Mesenchymal stem cell (in vitro differentiated cells and primary cell): ENCODE measurements at regions not wholly inside any gene's neighbourhood (a gene's known extent, or its start where the extent isn't known, plus 50 kb on each side); places are given as distances from the start of the nearest gene placed in this dataset.

ENCODE experiments used
- DNase-seq: peaks from one replicate; pipeline ENCODE4 v3.0.0-alpha.2; 2013
- H2AFZ ChIP-seq: one replicate; pipeline ENCODE4 v1.6.1; 2013; ENCODE audit warnings: low read depth, mild to moderate bottlenecking, control low read depth, inconsistent platforms, low read length, moderate library complexity
- H2AK5ac ChIP-seq: 2 replicates; pipeline ENCODE4 v1.6.1; 2013; ENCODE audit warnings: low read length, moderate library complexity, mild to moderate bottlenecking, inconsistent platforms; ENCODE audit not compliant: severe bottlenecking
- H2BK120ac ChIP-seq: one replicate; pipeline ENCODE4 v1.6.1; 2013; ENCODE audit warnings: low read depth, mild to moderate bottlenecking, inconsistent platforms, low read length, moderate library complexity
- H2BK12ac ChIP-seq, 2 experiments: one replicate each; pipeline ENCODE4 v1.6.1; 2013; ENCODE audit warnings: inconsistent platforms in 2 of 2, low read length in 2 of 2, mild to moderate bottlenecking in 2 of 2, moderate library complexity in 2 of 2, control low read depth in 1 of 2
- H2BK15ac ChIP-seq: one replicate; pipeline ENCODE4 v1.6.1; 2013; ENCODE audit warnings: mild to moderate bottlenecking, low read depth, inconsistent platforms; ENCODE audit not compliant: poor library complexity, severe bottlenecking
- H2BK5ac ChIP-seq: 2 replicates; pipeline ENCODE4 v1.6.1; 2013; ENCODE audit warnings: low read depth, mild to moderate bottlenecking, low read length, control low read depth, inconsistent platforms; ENCODE audit not compliant: poor library complexity, severe bottlenecking
- H3K14ac ChIP-seq, 2 experiments: one replicate each; pipeline ENCODE4 v1.6.1; 2013; ENCODE audit warnings: inconsistent platforms in 2 of 2, low read length in 2 of 2, control low read depth in 1 of 2, mild to moderate bottlenecking in 1 of 2, moderate library complexity in 1 of 2
- H3K18ac ChIP-seq, 2 experiments: one replicate each; pipeline ENCODE4 v1.6.1; 2013; ENCODE audit warnings: inconsistent platforms in 2 of 2, low read length in 2 of 2, control low read depth in 1 of 2, low read depth in 1 of 2, mild to moderate bottlenecking in 1 of 2
- H3K23ac ChIP-seq, 2 experiments: one replicate each; pipeline ENCODE4 v1.6.1; 2013; ENCODE audit warnings: inconsistent platforms in 2 of 2, low read length in 2 of 2, mild to moderate bottlenecking in 2 of 2, moderate library complexity in 2 of 2, control low read depth in 1 of 2
- H3K27ac ChIP-seq: 2 replicates; pipeline ENCODE4 v1.5.1; 2013; ENCODE audit warnings: mild to moderate bottlenecking, moderate library complexity, low read length, control low read depth, inconsistent platforms; ENCODE audit not compliant: poor library complexity, severe bottlenecking
- H3K27me3 ChIP-seq, 2 experiments: 2 replicates each; pipeline versions ENCODE4 v1.6.1 to v1.7.0; 2013; ENCODE audit warnings: low read length in 2 of 2, mild to moderate bottlenecking in 2 of 2, moderate library complexity in 2 of 2, control low read depth in 1 of 2, inconsistent platforms in 1 of 2; ENCODE audit not compliant: control insufficient read depth in 1 of 2, insufficient read depth in 1 of 2
- H3K36me3 ChIP-seq, 2 experiments: 2 replicates each; pipeline versions ENCODE4 v1.6.1 to v1.7.0; 2013; ENCODE audit warnings: low read length in 2 of 2, control low read depth in 1 of 2, inconsistent platforms in 1 of 2, low read depth in 1 of 2, mild to moderate bottlenecking in 1 of 2; ENCODE audit not compliant: insufficient read depth in 2 of 2, control insufficient read depth in 1 of 2
- H3K4ac ChIP-seq, 2 experiments: one replicate each; pipeline ENCODE4 v1.6.1; 2013; ENCODE audit warnings: inconsistent platforms in 2 of 2, low read length in 2 of 2, mild to moderate bottlenecking in 2 of 2, moderate library complexity in 2 of 2, control low read depth in 1 of 2, low read depth in 1 of 2
- H3K4me1 ChIP-seq: 2 replicates; pipeline ENCODE4 v1.6.1; 2013; ENCODE audit warnings: low read depth, low read length, control low read depth; ENCODE audit not compliant: control insufficient read depth, insufficient read depth
- H3K4me2 ChIP-seq: 2 replicates; pipeline ENCODE4 v1.6.1; 2013; ENCODE audit warnings: low read length, mild to moderate bottlenecking, inconsistent platforms; ENCODE audit not compliant: poor library complexity, severe bottlenecking
- H3K4me3 ChIP-seq, 2 experiments: 2 replicates each; pipeline versions ENCODE4 v1.5.1 to v1.7.0; 2013; ENCODE audit warnings: low read length in 2 of 2, mild to moderate bottlenecking in 2 of 2, control low read depth in 1 of 2, low read depth in 1 of 2; ENCODE audit not compliant: insufficient read depth in 1 of 2
- H3K79me1 ChIP-seq: replicated peaks from 2 replicates; pipeline ENCODE4 v1.6.1; 2013; ENCODE audit warnings: mild to moderate bottlenecking, control low read depth, low read length, inconsistent platforms; ENCODE audit not compliant: poor library complexity, severe bottlenecking
- H3K9ac ChIP-seq: 2 replicates; pipeline ENCODE4 v1.7.0; 2013; ENCODE audit warnings: mild to moderate bottlenecking, low read length, moderate library complexity
- H3K9me3 ChIP-seq: 2 replicates; pipeline ENCODE4 v1.7.0; 2013; ENCODE audit warnings: mild to moderate bottlenecking, low read length; ENCODE audit not compliant: control insufficient read depth
- H4K8ac ChIP-seq: one replicate; pipeline ENCODE4 v1.6.1; 2013; ENCODE audit warnings: inconsistent platforms, mild to moderate bottlenecking, low read length, moderate library complexity
- H4K91ac ChIP-seq: one replicate; pipeline ENCODE4 v1.6.1; 2013; ENCODE audit warnings: mild to moderate bottlenecking, low read length, inconsistent platforms
- WGBS: methylation state at CpG from one replicate; pipeline ENCODE4 v1.1.7; 2013; ENCODE audit warnings: mixed read lengths; 5-methylcytosine and 5-hydroxymethylcytosine counted together

GRCh38 chr1:194908643-194909042, 1699.6 kb downstream of the KCNT2 start:
- no peaks in the 10 kb centered on the region for H3K4me1 ChIP-seq
- no peak overlapping the region for H3K23ac ChIP-seq
- no peak overlapping the region for H3K4ac ChIP-seq
- no peak for DNase-seq
- H2BK120ac ChIP-seq, result no peak overlapping the region
- no peaks in the 10 kb centered on the region for H3K79me1 ChIP-seq
- H3K4me2 ChIP-seq, result no peak overlapping the region
- no peaks in the 10 kb centered on the region for H3K9me3 ChIP-seq
- H3K27me3 ChIP-seq, result no peaks in the 10 kb centered on the region
- no peak overlapping the region for H2AK5ac ChIP-seq
- no peak overlapping the region for H2BK15ac ChIP-seq
- WGBS, result no CpG with 5 or more reads among the region's 1 CpG
- H4K8ac ChIP-seq, result no peak overlapping the region
- no peaks in the 10 kb centered on the region for H3K36me3 ChIP-seq
- no peak overlapping the region for H2BK12ac ChIP-seq
- no peak overlapping the region for H2BK5ac ChIP-seq
- no peak overlapping the region for H2AFZ ChIP-seq
- H3K9ac ChIP-seq, result no peak overlapping the region
- no peak overlapping the region for H3K4me3 ChIP-seq
- no peak overlapping the region for H4K91ac ChIP-seq
- no peak overlapping the region for H3K27ac ChIP-seq
- no peak overlapping the region for H3K18ac ChIP-seq
- H3K14ac ChIP-seq, result no peak overlapping the region

- Histone ChIP-seq H3K9me3 (peaks cover 7% of the 10 kb centered on the region), H3K23ac (no peak overlapping the region), H4K91ac (no peak overlapping the region), H3K79me1 (no peaks in the 10 kb centered on the region), H3K9ac (no peak overlapping the region), H3K4me1 (no peaks in the 10 kb centered on the region), H3K4me3 (no peak overlapping the region), H2BK120ac (no peak overlapping the region), H2BK15ac (no peak overlapping the region), H3K4ac (no peak overlapping the region), H3K4me2 (no peak overlapping the region), H3K18ac (no peak overlapping the region), H4K8ac (no peak overlapping the region), H3K36me3 (no peaks in the 10 kb centered on the region), H2BK12ac (no peak overlapping the region), H2AK5ac (no peak overlapping the region), H2AFZ (no peak overlapping the region), H3K14ac (no peak overlapping the region), H2BK5ac (no peak overlapping the region), H3K27ac (no peak overlapping the region), H3K27me3 (no peaks in the 10 kb centered on the region)
- DNase-seq, result no peak
- WGBS, result 69% methylated on average over 2 of the region's 4 CpGs
Observed at GRCh38 chr1:194903524-194903923, 1704.7 kb downstream of the KCNT2 start.

GRCh38 chr1:194889310-194889709, 1702.9 kb upstream of the B3GALT2 start:
- H3K4me3 ChIP-seq, result no peak overlapping the region
- no peak overlapping the region for H2BK12ac ChIP-seq
- H4K91ac ChIP-seq, result no peak overlapping the region
- H3K18ac ChIP-seq, result no peak overlapping the region
- no peak overlapping the region for H2BK120ac ChIP-seq
- no peaks in the 10 kb centered on the region for H3K36me3 ChIP-seq
- H3K79me1 ChIP-seq, result no peaks in the 10 kb centered on the region
- no peak overlapping the region for H3K23ac ChIP-seq
- no peak overlapping the region for H4K8ac ChIP-seq
- no peaks in the 10 kb centered on the region for H3K27me3 ChIP-seq
- DNase-seq, result no peak
- H2AK5ac ChIP-seq, result no peak overlapping the region
- H3K14ac ChIP-seq, result no peak overlapping the region
- peaks cover 26% of the 10 kb centered on the region for H3K9me3 ChIP-seq
- H2BK15ac ChIP-seq, result no peak overlapping the region
- H3K4me1 ChIP-seq, result no peaks in the 10 kb centered on the region
- H3K9ac ChIP-seq, result no peak overlapping the region
- 43% methylated on average over 3 of the region's 3 CpGs for WGBS
- H3K4me2 ChIP-seq, result no peak overlapping the region
- H3K4ac ChIP-seq, result no peak overlapping the region
- H2BK5ac ChIP-seq, result no peak overlapping the region
- no peak overlapping the region for H2AFZ ChIP-seq
- no peak overlapping the region for H3K27ac ChIP-seq

- H4K8ac ChIP-seq, result no peak overlapping the region
- WGBS, result no CpG with 5 or more reads among the region's 2 CpGs
- H3K36me3 ChIP-seq, result no peaks in the 10 kb centered on the region
- no peaks in the 10 kb centered on the region for H3K79me1 ChIP-seq
- H2AK5ac ChIP-seq, result no peak overlapping the region
- no peaks in the 10 kb centered on the region for H3K27me3 ChIP-seq
- no peak overlapping the region for H3K4me3 ChIP-seq
- H3K4ac ChIP-seq, result no peak overlapping the region
- no peak overlapping the region for H2BK120ac ChIP-seq
- no peak overlapping the region for H2AFZ ChIP-seq
- peaks cover 8% of the 10 kb centered on the region for H3K9me3 ChIP-seq
- H3K14ac ChIP-seq, result no peak overlapping the region
- DNase-seq, result no peak
- H3K9ac ChIP-seq, result no peak overlapping the region
- no peak overlapping the region for H4K91ac ChIP-seq
- no peak overlapping the region for H3K23ac ChIP-seq
- H3K27ac ChIP-seq, result no peak overlapping the region
- H2BK5ac ChIP-seq, result no peak overlapping the region
- no peaks in the 10 kb centered on the region for H3K4me1 ChIP-seq
- no peak overlapping the region for H2BK12ac ChIP-seq
- H3K4me2 ChIP-seq, result no peak overlapping the region
- no peak overlapping the region for H2BK15ac ChIP-seq
- no peak overlapping the region for H3K18ac ChIP-seq
Observed at GRCh38 chr1:194870860-194871259, 1684.4 kb upstream of the B3GALT2 start.
